Esophagus squamous epithelium (tissue), 4 donors: ENCODE measurements at regions not wholly inside any gene's neighbourhood (a gene's known extent, or its start where the extent isn't known, plus 50 kb on each side); places are given as distances from the start of the nearest gene placed in this dataset.

Experiments
- POLR2A ChIP-seq, 4 donors: fragments of 450-650 bp; IDR thresholded peaks; one replicate each; pipeline ENCODE4 v1.6.1; 2017; ENCODE audit warnings: antibody characterized with exemption in 4 of 4, mild to moderate bottlenecking in 4 of 4, moderate library complexity in 3 of 4
- TF ChIP-seq, protein P1 (sequence below), 6 experiments: fragments of 450-650 bp in 4 of 6; fragments of 200-600 bp in 2 of 6; sonication (generic) in 2 of 6; IDR thresholded peaks; one replicate each; pipeline ENCODE4 v1.5.1; 2016 to 2019; ENCODE audit warnings: antibody characterized with exemption in 6 of 6, mild to moderate bottlenecking in 4 of 6, moderate library complexity in 4 of 6

DNA sequence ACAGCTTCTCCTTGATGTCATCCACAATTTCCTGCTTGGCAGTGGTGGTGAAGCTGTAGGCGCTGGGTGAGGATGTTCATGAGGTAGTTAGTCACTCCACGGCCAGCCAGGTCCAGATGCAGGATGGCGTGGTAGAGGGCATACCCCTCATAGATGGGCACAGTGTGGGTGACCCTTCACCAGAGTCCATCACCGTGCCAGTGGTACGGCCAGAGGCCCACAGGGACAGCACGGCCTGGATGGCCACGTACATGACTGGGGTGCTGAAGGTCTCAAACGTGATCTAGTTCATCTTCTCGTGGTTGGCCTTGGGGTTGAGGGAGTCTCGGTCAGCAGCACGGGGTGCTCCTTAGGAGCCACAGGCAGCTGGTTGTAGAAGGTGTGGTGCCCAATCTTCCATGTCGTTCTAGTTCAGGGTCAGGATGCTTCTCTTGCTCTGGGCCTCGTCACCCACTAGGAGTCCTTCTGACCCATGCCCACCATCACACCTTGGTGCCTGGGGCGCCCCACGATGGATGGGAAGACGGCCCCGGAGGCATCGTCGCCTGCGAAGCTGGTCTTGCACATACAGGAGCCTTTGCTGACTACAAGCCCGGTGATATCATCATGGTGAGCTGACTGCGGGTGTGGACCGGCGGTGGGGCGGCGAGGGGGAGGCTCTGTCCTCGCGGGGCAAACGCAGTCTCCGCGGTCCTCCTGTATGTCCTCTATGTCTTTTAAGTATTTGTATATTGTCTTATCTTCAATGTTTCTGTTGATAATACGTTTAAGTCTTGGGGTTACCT is 1119.0 kb downstream of the NAALADL2 start:
- TF ChIP-seq, protein P1, sequence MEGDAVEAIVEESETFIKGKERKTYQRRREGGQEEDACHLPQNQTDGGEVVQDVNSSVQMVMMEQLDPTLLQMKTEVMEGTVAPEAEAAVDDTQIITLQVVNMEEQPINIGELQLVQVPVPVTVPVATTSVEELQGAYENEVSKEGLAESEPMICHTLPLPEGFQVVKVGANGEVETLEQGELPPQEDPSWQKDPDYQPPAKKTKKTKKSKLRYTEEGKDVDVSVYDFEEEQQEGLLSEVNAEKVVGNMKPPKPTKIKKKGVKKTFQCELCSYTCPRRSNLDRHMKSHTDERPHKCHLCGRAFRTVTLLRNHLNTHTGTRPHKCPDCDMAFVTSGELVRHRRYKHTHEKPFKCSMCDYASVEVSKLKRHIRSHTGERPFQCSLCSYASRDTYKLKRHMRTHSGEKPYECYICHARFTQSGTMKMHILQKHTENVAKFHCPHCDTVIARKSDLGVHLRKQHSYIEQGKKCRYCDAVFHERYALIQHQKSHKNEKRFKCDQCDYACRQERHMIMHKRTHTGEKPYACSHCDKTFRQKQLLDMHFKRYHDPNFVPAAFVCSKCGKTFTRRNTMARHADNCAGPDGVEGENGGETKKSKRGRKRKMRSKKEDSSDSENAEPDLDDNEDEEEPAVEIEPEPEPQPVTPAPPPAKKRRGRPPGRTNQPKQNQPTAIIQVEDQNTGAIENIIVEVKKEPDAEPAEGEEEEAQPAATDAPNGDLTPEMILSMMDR (IDR thresholded peaks at IDR 0.05) = no peak
- TF ChIP-seq POLR2A (IDR thresholded peaks at IDR 0.05) = no peak
